HG03039 (cell line): ENCODE measurements at regions not wholly inside any gene's neighbourhood (a gene's known extent, or its start where the extent isn't known, plus 50 kb on each side); places are given as distances from the start of the nearest gene placed in this dataset.
"Not testable (repeated sequence)": the region's sequence is repeated elsewhere in the genome, so short reads cannot be mapped to it uniquely, and the experiment has no call there.

ENCODE experiments used
- ATAC-seq: cut with Tn5 transposase; IDR thresholded peaks from one replicate; pipeline ENCODE4 v1.9.1; 2021; ENCODE audit warnings: mild to moderate bottlenecking, moderate library complexity; ENCODE audit not compliant: unreplicated experiment

- no peak for ATAC-seq
Observed at GRCh38 chr3:34570916-34571705, 772.7 kb downstream of the PDCD6IP start.

GRCh38 chr3:34571714-34572113 lies 773.3 kb downstream of the PDCD6IP start:
- no peak for ATAC-seq

DNA sequence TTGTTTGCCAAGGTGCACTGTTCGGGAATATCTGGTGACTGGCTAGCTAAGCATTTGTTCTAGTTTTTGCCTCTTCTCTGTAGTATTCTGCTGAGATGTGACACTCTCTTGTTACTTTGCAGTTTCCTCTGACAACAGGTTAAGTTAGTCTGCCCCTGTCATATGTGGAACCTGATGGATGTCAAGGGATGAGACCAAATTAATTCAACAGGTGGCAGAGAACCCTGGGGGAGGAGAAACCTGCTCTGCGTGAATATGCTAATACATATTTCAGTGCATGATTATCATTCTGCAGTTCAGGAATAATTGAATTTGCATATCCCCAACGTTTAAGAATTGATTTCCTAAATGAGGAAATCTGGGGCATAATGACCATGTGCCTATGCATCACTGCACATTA lies 777.3 kb downstream of the PDCD6IP start:
- no peak for ATAC-seq

DNA sequence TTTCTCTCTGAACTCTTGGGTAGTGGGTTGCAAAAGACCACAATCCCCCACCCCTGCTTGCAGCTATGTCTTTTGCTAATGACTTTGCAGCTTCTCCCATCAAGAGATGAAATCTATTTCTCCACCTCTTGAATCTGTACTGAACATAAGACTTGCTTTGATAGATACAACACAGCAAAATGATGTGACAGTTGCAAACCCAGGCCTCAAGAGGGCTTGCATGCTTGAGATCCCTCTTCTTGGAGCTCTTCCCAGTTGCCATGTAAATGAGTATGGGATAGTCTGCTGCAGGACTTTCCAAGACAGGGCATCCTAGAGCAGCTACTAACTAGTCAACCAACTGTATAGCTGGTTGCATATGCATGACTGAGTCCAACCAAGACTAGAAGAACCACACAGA lies 783.6 kb downstream of the PDCD6IP start:
- no peak for ATAC-seq

GRCh38 chr3:34583451-34583850 lies 785.0 kb downstream of the PDCD6IP start:
- ATAC-seq: no peak

- no peak for ATAC-seq
Observed at GRCh38 chr3:34584971-34585370, 786.5 kb downstream of the PDCD6IP start.

GRCh38 chr3:34599595-34599994 lies 801.2 kb downstream of the PDCD6IP start:
- no peak for ATAC-seq

GRCh38 chr3:34619990-34620389 lies 821.6 kb downstream of the PDCD6IP start:
- no peak for ATAC-seq

GRCh38 chr3:34626699-34627098 lies 828.3 kb downstream of the PDCD6IP start:
- no peak for ATAC-seq

- no peak for ATAC-seq
Observed at GRCh38 chr3:34634939-34635338, 836.5 kb downstream of the PDCD6IP start.

- ATAC-seq: no peak
Observed at GRCh38 chr3:34635352-34635850, 837.0 kb downstream of the PDCD6IP start.

- ATAC-seq: no peak
Observed at GRCh38 chr3:34646911-34647460, 848.6 kb downstream of the PDCD6IP start.

DNA sequence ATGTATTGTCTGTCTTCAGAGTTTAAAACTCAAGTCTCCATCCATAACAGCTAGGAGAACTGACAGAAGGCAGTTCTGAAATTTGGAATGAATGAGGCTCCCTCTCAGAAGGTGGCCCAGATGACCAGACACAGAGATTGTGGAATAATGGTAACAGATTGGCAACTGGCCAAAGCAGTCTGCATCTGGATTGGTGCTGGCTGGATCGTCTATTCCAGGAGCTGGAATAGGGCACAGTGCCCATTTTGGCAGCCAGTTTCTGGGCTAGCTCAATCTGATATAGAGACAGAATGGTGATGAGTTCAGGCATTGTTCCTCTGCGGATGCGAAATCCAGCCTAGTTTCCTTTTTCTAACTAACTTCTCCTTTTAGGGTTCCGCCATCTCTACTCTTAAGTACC lies 851.7 kb downstream of the PDCD6IP start:
- ATAC-seq: no peak

- no peak for ATAC-seq
Observed at GRCh38 chr3:34668915-34669314, 870.5 kb downstream of the PDCD6IP start.

DNA sequence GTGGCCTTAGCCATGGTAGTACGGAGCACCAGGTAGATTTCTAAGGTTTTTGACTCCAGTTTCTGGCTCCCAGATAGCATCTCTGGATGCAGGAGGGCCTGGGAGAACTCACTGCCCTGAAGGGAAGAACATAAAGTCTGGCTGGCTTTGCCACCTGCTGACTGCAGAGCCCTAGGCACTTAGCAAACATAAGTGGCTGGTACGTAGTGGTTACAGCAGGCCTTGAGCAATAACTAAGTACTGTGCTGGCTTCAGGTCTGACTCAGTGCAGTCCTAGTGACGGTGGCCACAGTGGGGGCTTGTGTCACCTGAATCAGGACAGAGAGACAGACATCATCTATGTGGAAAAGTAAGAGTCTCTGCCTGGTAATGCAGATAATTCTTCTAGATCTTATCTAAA lies 871.1 kb downstream of the PDCD6IP start:
- no peak for ATAC-seq

GRCh38 chr3:34675383-34676120 lies 877.1 kb downstream of the PDCD6IP start:
- no peak for ATAC-seq

GRCh38 chr3:34676436-34676835 lies 878.0 kb downstream of the PDCD6IP start:
- ATAC-seq: no peak

GRCh38 chr3:34678575-34678974 lies 880.1 kb downstream of the PDCD6IP start:
- ATAC-seq: no peak

DNA sequence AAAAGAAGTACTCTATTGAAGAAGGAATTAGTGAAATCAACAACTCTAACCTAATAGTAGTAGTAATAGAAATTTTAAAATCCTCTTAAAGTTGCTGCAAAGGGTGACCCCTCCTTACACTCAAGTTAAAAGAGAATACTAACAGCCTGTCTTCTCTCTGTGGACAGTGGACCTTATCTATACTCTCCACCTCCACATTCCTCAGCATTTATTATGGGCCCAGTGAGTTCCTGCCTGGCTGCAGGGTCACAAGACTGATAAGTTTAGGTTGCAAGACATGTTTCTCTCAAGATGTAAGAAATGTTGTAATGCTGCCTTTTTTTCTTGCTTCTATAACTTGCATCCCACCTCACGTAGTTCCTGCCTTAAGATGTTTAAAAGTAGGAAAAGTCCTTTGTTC lies 880.6 kb downstream of the PDCD6IP start:
- ATAC-seq: not testable (repeated sequence)

DNA sequence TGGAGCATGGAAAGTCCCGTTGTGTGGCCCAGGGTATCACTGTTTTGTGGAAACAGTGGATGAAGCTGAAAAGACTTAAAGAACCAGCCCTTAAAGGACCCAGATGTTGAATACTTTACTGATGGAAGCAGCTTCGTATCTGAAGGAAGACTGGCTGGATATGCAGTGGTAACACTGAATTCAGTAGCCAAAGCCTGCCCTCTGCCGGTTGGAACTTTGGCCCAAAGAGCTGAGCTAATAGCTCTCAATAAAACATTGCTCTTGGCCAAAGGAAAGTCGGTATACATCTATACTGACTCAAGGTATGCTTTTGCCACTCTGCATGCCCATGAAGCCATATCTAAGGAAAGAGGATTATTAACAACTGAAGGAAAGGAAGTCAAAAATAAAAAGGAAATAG lies 885.4 kb downstream of the PDCD6IP start:
- no peak for ATAC-seq

GRCh38 chr3:34686541-34686940 lies 888.1 kb downstream of the PDCD6IP start:
- no peak for ATAC-seq

- no peak for ATAC-seq
Observed at GRCh38 chr3:34687671-34688070, 889.2 kb downstream of the PDCD6IP start.
